ENCODE measurements at regions not wholly inside any gene's neighbourhood (a gene's known extent, or its start where the extent isn't known, plus 50 kb on each side); places are given as distances from the start of the nearest gene placed in this dataset.
"Not testable (repeated sequence)": the region's sequence is repeated elsewhere in the genome, so short reads cannot be mapped to it uniquely, and the experiment has no call there.

DNA sequence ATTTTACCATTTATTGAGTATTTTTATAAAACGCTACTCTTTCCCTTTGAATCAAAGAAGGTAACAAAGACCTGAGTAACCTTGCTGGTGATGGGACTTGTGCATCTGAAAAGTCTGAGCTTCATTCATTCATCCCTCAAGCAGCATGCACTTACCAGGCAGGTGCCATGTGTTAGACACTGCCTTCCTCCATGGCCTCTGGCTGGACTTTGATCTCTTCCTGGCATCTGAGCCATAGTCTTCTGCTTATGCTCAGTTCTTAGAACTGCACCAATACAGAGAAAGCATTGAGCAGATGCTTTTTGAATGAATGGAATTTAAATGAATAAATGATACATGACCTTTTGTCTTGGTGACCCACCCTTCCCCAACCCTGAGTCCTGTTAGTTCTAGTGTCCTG, 251.4 kb upstream of the COPS8 start:
- DNase-seq = no peak

DNA sequence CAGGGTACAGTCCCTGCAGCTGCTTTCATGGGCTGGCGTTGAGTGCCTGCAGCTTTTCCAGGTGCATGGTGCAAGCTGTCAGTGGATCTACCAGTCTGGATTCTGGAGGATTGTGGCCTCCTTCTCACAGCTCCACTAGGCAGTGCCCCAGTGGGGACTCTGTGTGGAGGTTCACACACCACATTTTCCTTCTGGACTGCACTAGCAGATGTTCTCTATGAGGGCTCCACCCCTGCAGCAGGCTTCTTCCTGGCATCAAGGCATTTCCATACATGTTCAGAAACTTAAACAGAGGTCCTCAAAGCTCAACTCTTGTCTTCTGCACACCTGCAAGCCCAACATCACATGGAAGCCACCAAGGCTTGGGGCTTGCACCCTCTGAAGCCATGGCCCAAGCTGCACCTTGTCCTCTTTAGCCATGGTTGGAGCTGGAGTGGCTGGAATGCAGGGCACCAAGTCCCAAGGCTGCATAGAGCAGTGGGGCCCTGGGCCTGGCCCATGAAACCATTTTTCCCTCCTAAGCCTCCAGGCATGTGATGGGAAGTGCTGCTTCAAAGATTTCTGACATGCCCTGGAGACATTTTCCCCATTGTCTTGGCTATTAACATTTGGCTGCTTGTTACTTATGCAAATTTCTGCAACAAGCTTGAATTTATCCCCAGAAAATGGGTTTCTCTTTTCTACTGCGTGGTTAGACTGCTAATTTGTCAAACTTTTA, 250.2 kb upstream of the COPS8 start:
- DNase-seq = no peak

DNA sequence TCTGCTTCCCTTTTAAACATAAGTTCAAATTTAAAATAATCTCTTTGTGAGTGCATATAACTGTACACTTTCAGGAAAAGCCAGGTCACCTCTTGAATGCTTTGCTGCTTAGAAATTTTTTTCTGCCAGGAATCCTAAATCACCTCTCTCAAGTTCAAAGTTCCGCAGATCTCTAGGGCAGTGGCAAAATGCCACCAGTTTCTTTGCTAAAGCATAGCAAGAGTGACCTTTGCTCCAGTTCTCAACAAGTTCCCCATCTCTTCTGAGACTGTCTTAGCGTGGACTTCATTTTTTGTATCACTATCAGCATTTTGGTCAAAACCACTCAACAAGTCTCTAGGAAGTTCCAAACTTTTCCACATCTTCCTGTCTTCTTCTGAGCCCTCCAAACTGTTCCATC, 249.7 kb upstream of the COPS8 start:
- DNase-seq = not testable (repeated sequence)

DNA sequence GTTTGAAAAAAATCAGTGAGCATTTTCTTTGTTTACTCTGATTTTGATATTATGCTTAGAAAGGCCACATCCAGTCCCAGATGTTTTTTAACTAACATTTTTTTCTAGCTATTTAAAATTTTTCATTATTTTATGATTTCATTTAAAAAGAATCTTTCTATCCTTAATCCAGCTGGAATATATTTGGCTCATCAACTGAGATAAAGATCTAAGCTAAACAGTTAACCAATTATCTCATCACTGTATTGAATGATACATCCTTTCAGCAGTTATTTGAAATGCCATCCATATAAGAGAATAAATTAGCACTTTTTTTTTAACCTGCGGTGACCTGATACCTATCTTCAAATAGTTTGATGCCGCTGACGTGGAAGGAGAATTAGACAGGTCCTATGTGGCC, 245.5 kb upstream of the COPS8 start:
- no peak for DNase-seq

DNA sequence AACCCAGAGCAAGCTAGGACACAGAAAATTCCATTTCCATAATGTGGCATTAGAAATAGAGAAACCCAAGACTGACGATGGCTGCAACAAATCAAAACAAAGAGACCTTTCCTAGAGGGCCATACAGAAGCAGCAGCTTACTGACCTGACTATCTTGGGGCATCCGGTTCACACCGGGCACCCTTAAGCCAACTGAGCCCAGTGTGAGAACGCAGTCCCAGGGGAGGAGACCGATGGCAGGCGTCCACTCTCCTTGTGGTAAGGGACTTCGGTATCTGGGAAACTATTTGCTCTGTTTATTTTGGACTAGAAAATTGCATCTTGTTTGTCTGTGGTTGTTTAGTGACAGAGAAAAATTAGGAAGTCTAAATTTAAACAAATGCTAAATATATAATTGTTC, 244.8 kb upstream of the COPS8 start:
- no peak for DNase-seq

DNA sequence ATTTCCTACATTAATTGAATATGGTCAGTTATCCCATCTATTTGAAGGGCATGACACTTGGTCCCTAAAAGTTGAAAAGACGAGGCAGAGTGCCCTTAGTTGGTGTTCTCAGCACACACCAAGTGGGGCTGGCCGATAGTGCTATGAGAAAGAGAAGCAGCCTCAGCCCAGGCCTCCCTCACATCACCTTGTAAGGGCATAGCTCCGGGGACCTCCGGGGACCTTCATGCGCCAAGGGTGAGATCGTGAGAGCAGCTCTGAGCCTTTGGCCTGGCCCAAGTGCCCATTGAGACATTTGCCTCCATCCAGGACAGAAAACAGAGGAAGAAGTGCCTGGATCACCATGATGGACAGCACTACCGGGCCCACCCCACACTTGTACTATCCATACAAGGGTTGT, 244.3 kb upstream of the COPS8 start:
- DNase-seq = no peak

DNA sequence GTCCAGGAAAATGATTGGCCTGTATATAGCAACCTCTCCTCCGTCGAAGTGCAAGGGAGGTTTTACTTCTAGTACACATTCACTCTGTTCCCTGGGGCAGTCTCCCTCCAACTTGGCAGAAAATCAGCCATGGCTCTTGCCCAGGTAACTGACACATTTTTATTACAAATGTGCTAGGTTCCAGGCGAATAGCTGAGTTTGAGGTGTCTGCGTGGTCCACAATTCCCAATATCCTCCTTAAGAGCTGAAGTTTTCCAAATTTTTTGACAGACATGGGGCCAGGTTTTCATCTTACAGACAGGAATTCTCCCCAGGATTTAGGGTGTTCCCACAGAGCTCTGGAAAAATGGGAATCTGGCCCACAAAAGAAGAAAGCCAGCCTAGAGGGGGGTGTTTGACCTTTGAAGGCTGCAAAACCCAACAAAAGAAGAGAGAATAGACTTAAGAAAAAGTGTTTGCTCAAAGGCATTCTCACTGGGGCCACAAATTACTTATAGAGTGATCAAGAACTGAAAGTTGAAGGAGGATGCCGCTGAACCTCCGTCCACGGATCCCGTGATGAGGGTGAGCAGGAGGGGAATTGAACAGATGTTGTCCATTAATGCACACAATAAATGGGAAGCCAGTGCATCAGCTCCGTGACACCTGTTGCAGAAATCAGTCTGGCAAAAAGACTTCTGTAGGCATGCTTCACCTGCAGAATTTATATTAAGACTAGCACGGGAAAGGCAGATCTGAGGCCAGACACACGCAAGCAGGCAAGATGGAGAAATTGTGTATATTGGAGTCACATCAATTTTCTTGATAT, 242.3 kb upstream of the COPS8 start:
- DNase-seq = no peak

DNA sequence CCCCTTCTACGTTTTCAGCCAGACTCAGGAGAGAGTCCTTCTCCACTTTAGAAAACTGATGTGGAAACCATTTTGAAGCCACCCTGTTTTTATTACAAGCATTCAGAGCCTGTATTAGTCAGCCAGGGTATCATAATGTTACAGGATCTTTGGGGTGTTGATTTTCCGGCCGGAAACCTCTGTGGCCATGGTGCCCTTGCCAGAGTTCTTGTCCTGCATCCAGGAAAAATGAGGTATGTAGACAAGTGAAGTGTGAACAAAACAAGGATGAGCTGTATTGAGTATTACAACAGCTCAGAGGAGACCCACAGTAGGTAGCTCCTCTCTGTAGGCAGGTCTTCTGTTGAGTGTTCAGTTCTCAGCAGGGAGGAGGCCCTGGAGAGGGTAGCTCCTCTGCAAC, 241.0 kb upstream of the COPS8 start:
- DNase-seq = no peak

DNA sequence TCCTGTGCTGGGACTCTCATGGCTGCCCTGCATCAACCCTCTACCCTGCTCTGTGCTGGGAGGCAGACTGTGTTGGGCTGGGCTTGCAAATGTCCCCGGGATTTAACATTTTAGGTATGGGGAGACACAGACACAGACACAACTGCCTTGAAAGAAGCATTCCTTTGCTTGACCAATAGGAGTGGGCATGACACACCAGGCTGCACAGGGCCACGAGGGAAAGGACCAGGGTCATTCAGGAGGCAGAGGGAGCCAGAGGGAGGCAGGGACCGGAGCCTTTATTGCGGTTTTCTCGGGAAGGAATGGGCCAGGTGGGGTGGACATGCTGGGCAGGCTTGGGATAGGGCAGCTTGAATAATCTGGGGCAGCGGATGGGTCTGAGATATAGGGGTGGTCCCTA, 238.7 kb upstream of the COPS8 start:
- no peak for DNase-seq

DNA sequence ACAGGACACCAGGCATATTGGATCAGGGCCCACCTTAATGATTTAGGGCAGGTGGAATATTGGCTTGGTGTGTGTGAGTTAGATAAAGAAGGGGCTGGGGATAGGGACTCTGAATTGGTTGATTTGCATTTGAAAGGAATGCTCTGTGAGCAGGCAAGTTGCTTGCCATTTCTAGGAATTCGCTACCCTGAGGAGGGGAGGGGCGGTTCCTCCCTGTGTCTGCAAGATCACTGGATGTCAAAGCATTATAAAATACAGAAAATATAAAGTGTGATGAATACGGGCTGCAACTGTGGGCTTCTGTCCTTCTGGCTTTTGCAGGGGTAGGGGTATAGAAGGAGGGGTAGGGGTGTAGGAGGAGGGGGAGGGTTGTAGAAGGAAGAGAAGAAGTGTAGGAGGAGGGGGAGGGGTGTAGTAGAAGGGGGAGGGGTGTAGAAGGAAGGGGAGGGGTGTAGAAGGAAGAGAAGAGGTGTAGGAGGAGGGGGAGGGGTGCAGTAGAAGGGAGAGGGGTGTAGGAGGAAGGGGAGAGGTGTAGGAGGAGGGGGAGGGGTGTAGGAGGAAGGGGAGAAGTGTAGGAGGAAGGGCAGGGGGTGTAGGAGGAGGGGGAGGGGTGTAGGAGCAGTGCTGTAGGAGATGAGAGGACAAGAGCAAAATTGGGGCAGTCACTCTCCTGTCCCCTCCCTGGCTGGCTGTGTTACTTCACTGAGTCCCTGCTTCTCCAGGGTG, 238.0 kb upstream of the COPS8 start:
- DNase-seq = no peak

DNA sequence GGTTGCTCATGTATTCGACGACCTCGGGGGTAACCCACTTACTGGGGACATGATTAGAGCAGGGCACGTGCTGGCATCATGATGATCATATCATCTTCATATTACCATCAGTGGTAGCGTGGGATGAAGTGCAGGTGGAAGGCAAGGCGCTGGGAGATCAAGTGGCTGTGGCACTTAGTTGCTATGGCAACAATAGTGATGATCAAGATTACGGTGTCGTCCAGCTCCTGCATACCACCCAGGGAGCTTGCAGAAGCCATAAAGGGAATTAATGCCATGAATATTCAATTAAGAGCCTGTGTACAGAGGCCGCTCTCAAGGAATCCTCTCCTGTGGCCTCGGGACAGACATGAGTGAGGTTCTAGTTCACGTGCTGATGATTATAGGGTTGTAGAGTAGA, 237.2 kb upstream of the COPS8 start:
- DNase-seq = no peak

DNA sequence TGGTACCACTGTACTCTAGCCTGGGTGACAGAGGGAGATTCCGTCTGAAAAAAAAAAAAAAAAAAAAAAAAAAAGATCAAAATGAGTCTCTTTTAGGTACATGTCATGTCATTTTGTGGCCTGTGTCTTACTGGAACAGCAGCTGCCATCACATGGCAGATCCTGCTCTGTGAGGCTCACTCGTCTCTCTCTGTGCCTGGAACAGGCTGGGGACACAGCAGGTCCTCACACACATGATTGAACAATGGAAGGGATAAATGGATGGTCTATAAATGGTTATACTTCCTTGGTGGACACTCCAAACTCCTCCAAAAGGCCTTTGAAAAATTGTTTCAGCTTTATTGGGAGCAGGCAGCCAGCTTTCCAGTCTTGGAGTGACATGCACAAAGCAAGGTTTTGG, 236.2 kb upstream of the COPS8 start:
- no peak for DNase-seq

DNA sequence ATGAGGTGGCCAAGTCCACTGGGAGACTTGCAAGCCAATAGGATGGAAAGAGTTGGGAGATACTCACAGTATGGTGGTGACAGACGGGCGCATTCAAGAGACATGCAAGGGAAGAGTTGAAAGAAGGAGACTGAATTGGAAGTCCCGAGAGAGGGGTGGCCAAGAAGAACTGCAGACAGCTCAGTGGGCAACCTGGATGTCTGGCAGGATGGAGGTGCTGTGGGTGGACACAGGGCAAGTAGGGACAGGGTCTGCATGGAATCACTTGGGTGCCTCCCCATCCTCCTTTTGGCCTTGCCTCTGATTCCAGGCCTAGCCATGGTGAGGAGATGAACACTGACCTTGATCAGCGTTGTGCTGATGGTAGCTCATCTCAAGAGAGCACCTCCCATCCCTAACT, 235.7 kb upstream of the COPS8 start:
- no peak for DNase-seq

DNA sequence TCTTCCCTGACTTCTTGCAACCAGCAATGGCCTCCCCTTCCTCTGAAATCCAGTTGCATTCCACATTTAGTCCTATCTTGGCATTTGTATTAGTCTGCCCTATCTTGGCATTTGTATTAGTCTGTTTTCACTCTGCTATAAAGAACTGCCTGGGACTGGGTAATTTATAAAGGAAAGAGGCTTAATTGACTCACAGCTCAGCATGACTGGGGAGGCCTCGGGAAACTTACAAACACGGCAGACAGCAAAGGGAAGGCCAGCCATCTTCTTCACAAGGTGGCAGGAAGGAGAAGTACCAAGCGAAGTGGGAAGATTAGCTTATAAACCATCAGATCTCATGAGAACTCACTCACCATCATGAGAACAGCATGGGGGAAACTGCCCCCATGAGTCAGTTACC, 234.5 kb upstream of the COPS8 start:
- DNase-seq = no peak

DNA sequence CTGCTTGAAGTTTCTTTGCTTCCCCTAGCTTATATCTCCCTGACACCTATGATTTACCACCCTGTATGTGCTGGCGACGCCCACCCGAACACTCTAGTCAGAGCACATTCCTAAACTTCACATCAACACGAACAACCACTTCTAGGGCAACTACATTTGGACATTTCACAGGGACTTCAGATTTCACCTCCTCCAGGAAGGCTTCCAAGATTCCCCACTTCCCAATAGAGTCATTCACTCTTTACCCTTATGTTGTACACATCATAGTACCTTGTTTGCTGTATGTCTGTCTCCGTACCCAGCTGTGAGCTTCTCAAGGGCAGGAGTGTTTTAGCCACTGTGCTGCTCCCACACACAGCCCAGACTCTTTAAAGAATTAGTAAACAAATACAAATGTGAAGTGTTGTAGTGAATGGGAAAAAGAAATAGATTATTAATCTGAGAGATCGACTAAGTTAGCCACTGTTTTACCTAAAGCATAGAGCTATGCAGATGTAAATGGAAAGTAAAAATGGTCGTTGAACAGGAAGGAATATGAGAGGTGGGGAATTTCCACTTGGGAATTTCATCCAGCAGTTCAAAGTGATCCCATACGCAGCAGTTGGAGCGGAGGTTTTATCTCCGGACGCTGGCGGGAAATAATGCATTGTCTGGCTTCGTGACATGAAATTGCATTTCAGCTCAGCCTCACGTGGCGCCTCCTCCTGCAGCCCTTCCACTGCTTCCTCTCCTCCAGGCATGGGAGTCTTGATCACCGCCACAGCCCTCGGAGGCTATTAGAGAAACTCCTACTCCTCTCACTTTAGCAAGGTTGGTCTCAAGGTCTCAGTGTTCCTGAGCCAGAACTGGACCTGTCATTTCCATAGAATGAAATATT, 233.4 kb upstream of the COPS8 start:
- DNase-seq = no peak

DNA sequence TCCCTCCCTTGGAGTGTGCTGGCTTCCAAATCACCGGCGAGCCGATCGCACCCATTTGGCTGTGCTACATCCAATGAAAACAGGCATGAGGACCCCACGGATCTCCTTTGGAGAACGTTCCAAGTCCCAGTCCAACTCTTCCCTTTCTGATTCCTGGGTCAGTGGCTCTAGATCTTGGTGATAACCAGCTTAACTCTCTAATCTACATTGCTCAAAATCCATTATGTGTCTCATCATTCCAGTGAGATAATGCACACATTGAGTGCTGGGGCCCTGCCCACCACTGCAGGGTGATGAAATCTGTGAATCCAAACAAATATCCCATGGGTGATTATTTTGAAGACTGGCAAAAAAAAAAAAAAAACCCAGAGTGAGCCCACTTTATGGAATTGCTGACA, 232.7 kb upstream of the COPS8 start:
- DNase-seq = no peak

DNA sequence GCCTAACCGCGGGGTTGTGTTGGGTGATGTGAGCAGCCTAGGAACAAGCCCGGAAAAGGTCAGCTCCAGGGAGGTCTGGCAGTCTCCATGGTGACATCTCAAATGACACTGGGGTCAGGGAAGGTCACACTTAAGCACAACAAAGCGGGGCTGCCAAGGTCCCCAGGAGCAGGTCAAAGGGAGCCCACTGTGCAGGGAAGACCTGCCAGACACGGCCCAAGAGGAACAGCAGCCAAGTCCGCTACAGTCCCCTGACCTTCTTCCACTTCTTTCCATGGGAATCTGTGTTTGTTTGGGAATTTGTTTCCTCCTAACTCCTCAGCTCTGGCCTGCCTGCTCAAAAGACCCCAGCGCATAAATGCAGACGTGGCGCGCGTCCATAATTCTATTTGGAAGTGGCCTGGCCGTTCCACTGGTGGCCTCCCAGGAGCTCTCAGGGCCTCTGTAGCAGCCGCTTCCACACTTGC, 232.1 kb upstream of the COPS8 start:
- no peak for DNase-seq

DNA sequence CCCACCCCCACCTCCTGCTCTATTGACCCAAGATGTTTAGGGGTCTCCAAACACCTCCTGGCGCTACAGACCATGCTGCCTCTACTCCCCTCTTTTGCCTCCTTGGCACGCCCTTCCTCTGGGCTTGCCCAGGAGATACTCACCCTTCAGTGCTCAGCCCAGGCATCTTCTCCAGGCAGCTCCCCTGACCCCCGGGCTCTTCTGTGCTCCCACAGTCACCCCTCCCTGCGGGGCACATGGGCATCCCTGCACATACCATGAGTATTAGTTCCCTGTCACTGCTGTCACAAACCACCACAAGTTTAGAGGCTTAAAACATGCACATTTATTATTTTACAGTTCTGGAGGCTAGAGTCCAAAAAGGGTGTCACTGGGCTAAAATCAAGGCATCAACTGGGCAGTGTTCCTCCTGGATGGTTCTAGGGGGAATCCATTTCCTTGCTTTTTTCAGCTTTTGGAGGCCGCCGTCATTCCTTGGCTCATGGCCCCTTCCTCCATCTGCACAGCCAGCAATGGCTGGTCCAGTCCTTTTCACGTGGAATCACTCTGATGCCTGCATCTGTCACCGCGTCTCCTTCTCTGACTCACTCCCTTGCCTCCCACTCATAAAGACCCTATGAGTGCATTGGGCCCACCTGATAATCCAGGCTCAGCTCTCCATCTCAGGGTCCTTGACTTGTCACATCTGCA, 230.4 kb upstream of the COPS8 start:
- DNase-seq = no peak

DNA sequence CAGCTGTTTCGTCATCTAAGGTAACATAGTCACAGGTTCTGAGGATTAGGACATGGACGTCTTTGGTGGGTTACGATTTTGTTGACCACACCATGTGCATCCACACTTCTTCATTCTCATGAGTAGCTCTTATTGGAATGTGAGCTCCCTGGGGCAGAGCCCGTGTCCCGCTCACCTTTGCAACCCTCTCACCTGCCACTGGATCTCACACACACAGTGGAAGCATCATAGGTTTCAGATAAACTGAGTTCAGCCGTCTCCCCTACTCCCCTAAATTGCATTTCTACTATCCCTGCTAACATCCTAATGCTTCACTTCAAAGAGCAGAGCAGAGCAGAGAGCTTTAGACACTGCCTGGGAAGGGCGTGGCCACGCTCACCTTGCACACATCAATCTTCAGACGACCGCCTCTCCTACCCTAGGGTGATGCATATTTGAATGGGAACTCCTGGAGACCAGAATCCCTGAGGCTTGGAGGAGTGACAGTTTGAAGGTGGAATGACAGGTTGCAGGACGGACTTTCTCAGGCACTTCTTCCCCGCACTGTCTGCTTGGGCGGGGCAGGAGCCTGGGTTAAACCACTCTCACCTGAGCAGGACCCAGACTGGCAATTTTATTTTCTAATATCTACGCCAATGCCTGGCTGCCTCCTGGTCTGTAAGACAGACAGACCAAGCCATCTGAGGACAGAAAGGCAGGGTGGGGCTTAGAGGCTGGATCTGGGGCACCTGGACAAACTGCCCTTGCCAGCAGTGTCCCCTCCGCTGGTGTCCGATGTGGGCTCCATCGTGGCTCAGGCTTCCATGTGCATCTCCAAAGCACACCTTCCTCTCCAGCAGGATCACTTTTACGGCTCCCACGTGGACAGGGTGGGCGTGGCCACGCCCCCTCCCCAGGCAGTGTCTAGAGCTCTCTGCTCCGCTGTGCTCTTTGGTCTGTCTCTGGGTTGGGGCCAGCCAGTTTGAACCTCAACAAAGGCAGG, 229.5 kb upstream of the COPS8 start:
- no peak for DNase-seq

DNA sequence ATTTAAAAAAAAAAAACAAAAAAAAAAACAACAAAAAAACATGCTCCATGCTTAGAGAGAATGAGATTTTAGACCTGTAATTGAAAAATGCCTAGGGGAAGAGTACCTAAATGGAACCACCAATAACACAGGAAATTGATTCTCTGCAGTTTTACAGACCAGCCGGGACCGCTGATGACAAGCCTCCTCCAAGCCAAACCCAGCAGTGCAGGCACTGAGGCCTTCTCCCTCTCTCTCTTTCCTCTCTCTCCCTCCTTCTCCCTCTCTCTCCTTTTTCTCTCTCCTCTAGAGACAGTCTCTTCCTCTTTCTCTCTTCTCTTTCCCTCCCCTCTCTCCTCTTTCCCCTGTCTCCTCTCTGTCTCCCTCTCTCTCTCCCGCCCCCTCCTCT, 228.8 kb upstream of the COPS8 start:
- no peak for DNase-seq

DNA sequence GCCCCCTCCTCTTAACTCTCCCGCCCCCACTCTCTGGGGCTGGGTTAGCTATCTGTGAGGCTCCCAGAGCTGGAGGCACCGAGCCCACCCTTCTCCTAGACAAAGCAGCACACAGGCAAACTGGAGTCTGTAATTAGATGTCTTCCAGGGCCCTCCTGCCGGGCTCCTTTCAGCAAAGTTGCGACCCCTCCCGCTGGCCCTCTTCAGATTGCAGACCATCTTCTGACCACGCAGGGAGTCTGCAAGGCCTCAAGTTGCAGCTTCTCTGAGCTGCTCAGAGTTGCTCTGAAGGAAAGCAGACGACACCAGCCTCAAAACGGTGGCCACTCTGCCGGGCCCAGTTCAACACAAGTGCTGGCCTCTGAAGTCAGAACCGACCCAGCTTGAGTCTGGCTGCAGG, 228.4 kb upstream of the COPS8 start:
- DNase-seq = no peak
